A673 (cell line): ENCODE measurements at regions not wholly inside any gene's neighbourhood (a gene's known extent, or its start where the extent isn't known, plus 50 kb on each side); places are given as distances from the start of the nearest gene placed in this dataset.

Experiments
- CTCF ChIP-seq: fragments of 300-800, 200-600 bp; sonication (generic); conservative IDR thresholded peaks from 2 replicates; pipeline ENCODE4 v1.5.1; 2017; ENCODE audit warnings: low read depth, mild to moderate bottlenecking, antibody characterized with exemption, low read length, moderate library complexity, mixed read lengths
- EZH2 ChIP-seq: fragments of 200-600 bp; sonication (generic); IDR thresholded peaks from 2 replicates; pipeline ENCODE4 v1.6.1; 2017; ENCODE audit warnings: borderline replicate concordance, low read depth, mild to moderate bottlenecking, mixed read lengths, antibody characterized with exemption, low read length; ENCODE audit not compliant: poor library complexity, severe bottlenecking

DNA sequence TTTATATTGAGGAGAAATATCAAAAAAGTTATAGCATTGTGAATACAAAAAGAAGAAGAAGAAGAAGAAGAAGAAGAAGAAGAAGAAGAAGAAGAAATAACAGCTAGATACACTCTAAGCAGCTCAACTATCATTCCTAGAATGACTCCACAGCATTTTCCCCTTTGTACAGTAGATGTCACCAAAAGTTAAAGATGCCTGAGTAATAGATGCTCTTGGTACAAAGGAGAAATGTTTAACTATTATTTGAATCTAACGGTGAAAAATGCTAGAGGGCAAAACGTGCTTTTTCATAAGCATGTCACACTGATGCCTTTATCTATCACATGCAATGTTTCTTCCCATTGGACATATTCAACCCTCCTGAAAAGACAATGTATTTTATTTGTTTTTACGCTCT is 178.4 kb upstream of the GPRIN3 start:
- TF ChIP-seq CTCF (peak; percentile 39; the same call in 1 of the 2 replicates), EZH2 (no peak)
